ENCODE measurements at regions not wholly inside any gene's neighbourhood (a gene's known extent, or its start where the extent isn't known, plus 50 kb on each side); places are given as distances from the start of the nearest gene placed in this dataset.

- TF ChIP-seq CTCF (IDR thresholded peaks at IDR 0.05; ENCODE audit: insufficient read depth, low read length) (no peak), POLR2AphosphoS5 (IDR thresholded peaks at IDR 0.05; ENCODE audit: low read depth) (no peak)
Measured at GRCh38 chr18:51668607-51669006, 471.1 kb upstream of the MEX3C start.

All from HL-60 (cell line).